Gastrocnemius medialis (tissue), 4 donors: ENCODE measurements at regions not wholly inside any gene's neighbourhood (a gene's known extent, or its start where the extent isn't known, plus 50 kb on each side); places are given as distances from the start of the nearest gene placed in this dataset.

Experiments
- ATAC-seq, 2 donors: fragments of 150-250 bp; one replicate each; pipeline ENCODE4 v1.9.1; 2016
- DNase-seq, 2 donors: peaks; one replicate each; pipeline ENCODE4 v3.0.0-alpha.2; 2019
- H3K27ac ChIP-seq, 4 donors: fragments of 200-600 bp; sonication (generic); 1 replicate in 1 of 4; 2 replicates in 3 of 4; pipeline ENCODE4 v1.5.1; 2016 to 2018; ENCODE audit warnings: mild to moderate bottlenecking in 2 of 4, moderate library complexity in 1 of 4
- H3K27me3 ChIP-seq, 3 donors: fragments of 200-600 bp; sonication (generic) in 2 of 3; 1 replicate in 1 of 3; 2 replicates in 2 of 3; pipeline versions ENCODE4 v1.5.1 to v1.6.0; 2016 to 2019; ENCODE audit warnings: mild to moderate bottlenecking in 1 of 3, moderate library complexity in 1 of 3
- H3K36me3 ChIP-seq, 2 donors: fragments of 200-600 bp; sonication (generic) in 1 of 2; one replicate each; pipeline ENCODE4 v1.5.1; 2017 to 2018
- H3K4me1 ChIP-seq, 2 donors: fragments of 200-600 bp; sonication (generic) in 1 of 2; one replicate each; pipeline ENCODE4 v1.5.1; 2016 to 2017; ENCODE audit warnings: mild to moderate bottlenecking in 2 of 2
- H3K4me3 ChIP-seq, 4 donors: fragments of 200-600 bp; sonication (generic) in 3 of 4; 1 replicate in 1 of 4; 2 replicates in 3 of 4; pipeline ENCODE4 v1.5.1; 2016 to 2019; ENCODE audit warnings: mild to moderate bottlenecking in 2 of 4
- H3K9me3 ChIP-seq, 3 donors: fragments of 200-600 bp; sonication (generic) in 2 of 3; 1 replicate in 1 of 3; 2 replicates in 2 of 3; pipeline ENCODE4 v1.5.1; 2016 to 2019
- POLR2A ChIP-seq, 2 donors: fragments of 450-650 bp; IDR thresholded peaks; one replicate each; pipeline ENCODE4 v1.6.1; 2017; ENCODE audit warnings: antibody characterized with exemption in 2 of 2, mild to moderate bottlenecking in 2 of 2, moderate library complexity in 2 of 2
- in situ Hi-C, 4 donors: fragments of 200-750 bp; cut with MboI; loops; one replicate each; pipeline versions ENCODE4 v1.15.0 to v1.8.0; 2017; ENCODE audit warnings: low sequenced_read_pairs in 4 of 4
- intact Hi-C: fragments of 100-400 bp; cut with DNase I; formaldehyde crosslinking; loops from one replicate; pipeline ENCODE4 v1.15.1; 2023; ENCODE audit warnings: low total_unique reads
- TF ChIP-seq, protein P1 (sequence below), 5 experiments: fragments of 450-650 bp in 3 of 5; fragments of 200-600 bp in 2 of 5; sonication (generic) in 2 of 5; IDR thresholded peaks in 4 of 5; conservative IDR thresholded peaks in 1 of 5; 1 replicate in 4 of 5; 2 replicates in 1 of 5; pipeline ENCODE4 v1.5.1; 2016 to 2019; ENCODE audit warnings: antibody characterized with exemption in 5 of 5, mild to moderate bottlenecking in 3 of 5, moderate library complexity in 3 of 5

DNA sequence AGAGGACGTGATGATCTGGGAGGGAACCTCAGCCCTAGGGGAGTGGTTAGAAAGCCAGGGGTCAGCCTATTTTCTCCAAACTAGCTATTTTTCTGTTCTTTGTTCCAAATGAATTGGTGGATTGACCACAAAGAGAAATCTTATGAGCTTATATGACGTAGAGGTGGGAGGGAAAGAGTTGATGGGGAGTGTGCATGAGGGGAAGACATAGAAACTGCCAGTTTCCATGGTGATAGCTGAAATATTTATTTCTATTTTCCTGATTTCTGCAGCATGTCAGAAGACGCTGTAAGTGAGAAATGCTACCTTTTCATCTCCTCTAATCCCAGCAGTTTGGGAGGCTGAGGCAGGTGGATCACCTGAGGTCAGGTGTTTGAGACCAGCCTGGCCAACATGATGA, 51.4 kb upstream of the CISTR start:
- ATAC-seq (no peak), DNase-seq (no peak)
- TF ChIP-seq, protein P1, sequence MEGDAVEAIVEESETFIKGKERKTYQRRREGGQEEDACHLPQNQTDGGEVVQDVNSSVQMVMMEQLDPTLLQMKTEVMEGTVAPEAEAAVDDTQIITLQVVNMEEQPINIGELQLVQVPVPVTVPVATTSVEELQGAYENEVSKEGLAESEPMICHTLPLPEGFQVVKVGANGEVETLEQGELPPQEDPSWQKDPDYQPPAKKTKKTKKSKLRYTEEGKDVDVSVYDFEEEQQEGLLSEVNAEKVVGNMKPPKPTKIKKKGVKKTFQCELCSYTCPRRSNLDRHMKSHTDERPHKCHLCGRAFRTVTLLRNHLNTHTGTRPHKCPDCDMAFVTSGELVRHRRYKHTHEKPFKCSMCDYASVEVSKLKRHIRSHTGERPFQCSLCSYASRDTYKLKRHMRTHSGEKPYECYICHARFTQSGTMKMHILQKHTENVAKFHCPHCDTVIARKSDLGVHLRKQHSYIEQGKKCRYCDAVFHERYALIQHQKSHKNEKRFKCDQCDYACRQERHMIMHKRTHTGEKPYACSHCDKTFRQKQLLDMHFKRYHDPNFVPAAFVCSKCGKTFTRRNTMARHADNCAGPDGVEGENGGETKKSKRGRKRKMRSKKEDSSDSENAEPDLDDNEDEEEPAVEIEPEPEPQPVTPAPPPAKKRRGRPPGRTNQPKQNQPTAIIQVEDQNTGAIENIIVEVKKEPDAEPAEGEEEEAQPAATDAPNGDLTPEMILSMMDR (IDR thresholded peaks at IDR 0.05 in 4 of 5, conservative IDR thresholded peaks at IDR 0.05 in 1 of 5): no peak
- no peak for TF ChIP-seq POLR2A (IDR thresholded peaks at IDR 0.05)
- H3K36me3 ChIP-seq: no peaks in the 10 kb centered on the region
- no peak overlapping the region for H3K4me3 ChIP-seq
- H3K27me3 ChIP-seq: peaks cover 8 to 16% (median 14%) of the 10 kb centered on the region in 3 donors
- no peaks in the 10 kb centered on the region for H3K9me3 ChIP-seq
- intact Hi-C loops: no loop called here
- H3K27ac ChIP-seq: no peak overlapping the region
- in situ Hi-C loops: no loop called here
- H3K4me1 ChIP-seq: no peaks in the 10 kb centered on the region

DNA sequence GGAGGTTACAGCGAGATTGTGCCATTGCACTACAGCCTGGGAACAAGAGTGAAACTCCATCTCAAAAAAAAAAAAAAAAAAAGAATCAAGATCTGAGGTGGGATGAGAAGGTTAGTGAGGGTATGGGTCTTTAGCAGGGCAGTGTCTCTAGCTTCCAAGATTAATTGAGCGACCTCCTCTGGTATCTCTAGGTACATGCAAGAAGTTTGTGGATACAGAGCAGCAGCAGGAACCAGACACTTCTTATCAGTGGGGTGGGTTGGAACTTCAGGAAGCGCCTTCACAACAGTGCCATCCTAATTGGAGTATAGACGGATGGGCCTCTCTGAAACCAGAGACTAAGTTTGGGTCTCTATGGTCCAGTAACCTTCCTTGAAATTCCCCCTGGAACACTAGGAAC, 51.9 kb upstream of the CISTR start:
- Histone ChIP-seq H3K4me3 (no peak overlapping the region), H3K9me3 (no peaks in the 10 kb centered on the region), H3K36me3 (no peaks in the 10 kb centered on the region), H3K27me3 (peaks cover 11 to 16% (median 14%) of the 10 kb centered on the region in 3 donors), H3K4me1 (no peaks in the 10 kb centered on the region), H3K27ac (no peak overlapping the region)
- intact Hi-C loops (no loop called here), in situ Hi-C loops (no loop called here)
- ATAC-seq (no peak), DNase-seq (no peak)
- no peak for TF ChIP-seq POLR2A (IDR thresholded peaks at IDR 0.05)
- TF ChIP-seq, protein P1 (IDR thresholded peaks at IDR 0.05 in 4 of 5, conservative IDR thresholded peaks at IDR 0.05 in 1 of 5): no peak

DNA sequence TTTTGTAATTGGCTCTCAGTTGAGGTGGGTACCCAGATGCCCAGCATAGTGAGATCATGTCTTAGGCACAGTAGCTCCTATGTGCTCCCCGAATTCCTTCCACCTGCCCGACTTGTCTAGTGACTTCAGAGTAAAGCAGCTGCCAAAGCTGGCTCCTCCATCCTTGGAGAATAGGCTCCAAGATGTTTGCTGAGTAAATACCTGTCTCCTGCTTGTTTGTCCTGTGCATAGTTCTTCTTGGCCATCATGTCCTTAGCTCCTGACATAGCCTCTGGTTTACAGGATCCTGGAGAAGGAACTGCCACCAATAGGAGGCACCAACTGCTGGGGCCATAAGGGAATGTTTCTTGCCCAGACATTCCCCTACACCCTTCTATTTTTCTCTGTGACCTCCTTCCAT, 52.6 kb upstream of the CISTR start:
- Histone ChIP-seq H3K27ac (no peak overlapping the region), H3K4me3 (no peak overlapping the region), H3K36me3 (no peaks in the 10 kb centered on the region), H3K4me1 (no peaks in the 10 kb centered on the region), H3K9me3 (no peaks in the 10 kb centered on the region), H3K27me3 (peaks cover 12 to 16% (median 14%) of the 10 kb centered on the region in 3 donors)
- DNase-seq (no peak), ATAC-seq (no peak)
- intact Hi-C loops: no loop called here
- in situ Hi-C loops: no loop called here
- TF ChIP-seq POLR2A (IDR thresholded peaks at IDR 0.05): no peak
- TF ChIP-seq, protein P1 (IDR thresholded peaks at IDR 0.05 in 4 of 5, conservative IDR thresholded peaks at IDR 0.05 in 1 of 5): no peak

DNA sequence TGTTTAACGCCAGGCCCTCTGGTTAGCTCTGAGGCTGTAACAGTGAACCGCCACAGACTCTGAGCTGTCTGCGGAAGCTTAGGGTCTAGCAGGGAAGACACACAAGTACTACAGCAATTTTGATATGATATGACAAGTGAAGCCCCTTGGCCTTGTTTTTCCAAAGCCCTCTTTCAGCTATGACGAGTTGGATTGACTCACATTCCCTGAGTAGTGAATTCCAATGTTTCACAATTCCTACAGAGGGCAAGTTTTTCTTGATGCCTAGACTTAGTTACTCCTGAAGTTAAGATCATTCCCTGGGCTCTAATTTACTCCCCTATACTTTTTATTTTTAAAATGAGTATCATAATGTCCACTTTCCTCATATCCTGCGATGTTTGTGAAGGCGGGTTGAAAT, 53.3 kb upstream of the CISTR start:
- H3K27me3 ChIP-seq: peaks cover 12 to 16% (median 14%) of the 10 kb centered on the region in 3 donors
- no peak for ATAC-seq

More for the DNA sequence above, 53.3 kb upstream of the CISTR start:
- Histone ChIP-seq H3K9me3 (no peaks in the 10 kb centered on the region), H3K27ac (no peak overlapping the region), H3K36me3 (no peaks in the 10 kb centered on the region), H3K4me3 (no peak overlapping the region), H3K4me1 (no peaks in the 10 kb centered on the region)
- intact Hi-C loops (no loop called here), in situ Hi-C loops (no loop called here)
- DNase-seq: no peak
- TF ChIP-seq, protein P1 (IDR thresholded peaks at IDR 0.05 in 4 of 5, conservative IDR thresholded peaks at IDR 0.05 in 1 of 5): no peak
- no peak for TF ChIP-seq POLR2A (IDR thresholded peaks at IDR 0.05)
